NCI-H460 (cell line): ENCODE measurements at regions not wholly inside any gene's neighbourhood (a gene's known extent, or its start where the extent isn't known, plus 50 kb on each side); places are given as distances from the start of the nearest gene placed in this dataset.
"Not testable (repeated sequence)": the region's sequence is repeated elsewhere in the genome, so short reads cannot be mapped to it uniquely, and the experiment has no call there.

Experiments
- DNase-seq: peaks from one replicate; pipeline ENCODE4 v3.0.0-alpha.2; 2016; ENCODE audit warnings: low read depth; ENCODE audit errors: extremely low read depth

DNA sequence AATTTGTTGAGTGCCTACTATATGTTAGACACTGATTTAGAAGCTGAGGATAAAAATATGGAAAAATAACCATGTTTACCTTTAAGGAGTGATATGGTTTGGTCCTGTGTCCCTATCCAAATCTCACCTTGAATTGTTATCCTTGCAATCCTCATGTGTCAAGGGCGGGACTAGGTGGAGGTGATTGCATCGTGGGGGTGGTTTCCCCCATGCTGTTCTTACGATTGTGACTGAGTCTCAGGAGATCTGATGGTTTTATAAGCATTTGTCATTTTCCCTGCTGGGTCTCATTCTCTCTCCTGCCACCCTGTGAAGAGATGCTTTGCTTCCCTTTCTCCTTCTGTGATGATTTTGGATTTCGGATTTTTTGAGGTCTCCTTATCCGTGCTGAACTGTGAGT is 876.4 kb downstream of the DTWD2 start:
- DNase-seq, result no peak

DNA sequence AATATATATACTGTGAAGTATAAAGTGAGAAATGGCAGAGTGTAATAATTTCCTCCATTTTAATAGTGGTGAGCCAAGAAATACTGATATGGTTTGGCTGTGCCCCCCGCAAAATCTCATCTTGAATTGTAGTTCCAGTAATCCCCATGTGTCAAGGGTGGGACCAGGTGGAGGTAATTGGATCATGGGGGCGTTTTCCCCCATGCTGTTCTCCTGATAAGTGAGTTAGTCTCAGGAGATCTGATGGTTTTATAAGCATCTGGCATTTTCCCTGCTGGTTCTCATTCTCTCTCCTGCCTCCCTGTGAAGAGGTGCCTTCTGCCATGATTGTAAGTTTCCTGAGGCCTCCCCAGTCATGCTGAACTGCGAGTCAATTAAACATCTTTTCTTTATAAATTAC is 881.1 kb downstream of the DTWD2 start:
- DNase-seq, result not testable (repeated sequence)

DNA sequence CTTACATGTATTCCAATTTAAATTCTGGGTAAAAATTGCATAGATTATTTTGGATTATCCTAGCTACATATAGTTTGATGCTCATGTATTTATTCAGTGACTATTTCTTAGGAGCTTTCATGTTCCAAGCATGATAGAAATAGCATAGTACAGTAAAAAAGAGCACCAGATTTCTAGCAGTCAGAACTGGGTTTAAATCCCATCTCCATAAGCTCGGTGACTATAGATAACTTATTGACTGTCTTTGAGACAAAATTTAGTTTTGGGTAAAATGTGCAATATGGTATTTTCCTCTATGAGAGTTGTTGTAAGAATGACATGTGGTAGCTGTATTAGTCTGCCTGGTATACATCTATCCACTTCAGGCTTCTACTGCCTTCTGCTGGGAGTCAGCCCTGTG is 889.6 kb downstream of the DTWD2 start:
- no peak for DNase-seq

DNA sequence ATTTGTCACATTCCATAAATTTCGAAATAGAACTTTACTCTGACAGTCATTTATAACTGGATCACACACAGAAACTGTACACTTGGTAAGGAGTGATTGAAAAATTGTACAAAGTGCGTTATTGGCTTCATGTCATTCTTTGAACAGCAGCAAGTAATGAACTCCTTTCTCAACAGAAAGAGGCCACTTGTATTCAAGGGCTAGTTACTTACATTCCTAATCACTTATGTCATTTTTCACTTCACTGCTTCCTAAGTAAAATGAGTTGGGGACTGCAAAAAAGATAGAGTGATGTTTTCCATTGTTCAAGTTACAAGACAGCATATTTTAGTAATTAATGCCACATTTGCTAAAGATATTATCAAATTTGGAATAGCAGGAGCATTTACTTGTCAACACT is 893.2 kb downstream of the DTWD2 start:
- no peak for DNase-seq

DNA sequence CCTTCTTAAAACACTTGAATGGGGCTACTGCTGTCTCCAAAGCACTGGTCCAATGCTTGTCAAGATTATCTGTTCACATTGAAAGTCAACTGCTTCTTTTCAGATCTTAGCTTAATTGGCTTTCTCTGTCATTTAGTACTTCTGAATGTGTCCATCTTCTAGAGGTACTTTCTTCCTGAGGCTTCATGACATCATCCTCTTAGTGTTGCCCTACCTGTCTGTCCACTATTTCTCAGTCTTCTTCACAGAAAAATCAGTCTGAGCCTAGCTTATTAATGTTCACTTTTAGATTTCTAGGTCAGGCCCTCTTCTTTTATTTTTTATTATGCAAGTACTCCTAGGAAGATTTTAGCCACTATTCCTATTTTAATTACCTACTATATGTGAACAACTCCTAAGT is 899.9 kb downstream of the DTWD2 start:
- DNase-seq, result no peak

DNA sequence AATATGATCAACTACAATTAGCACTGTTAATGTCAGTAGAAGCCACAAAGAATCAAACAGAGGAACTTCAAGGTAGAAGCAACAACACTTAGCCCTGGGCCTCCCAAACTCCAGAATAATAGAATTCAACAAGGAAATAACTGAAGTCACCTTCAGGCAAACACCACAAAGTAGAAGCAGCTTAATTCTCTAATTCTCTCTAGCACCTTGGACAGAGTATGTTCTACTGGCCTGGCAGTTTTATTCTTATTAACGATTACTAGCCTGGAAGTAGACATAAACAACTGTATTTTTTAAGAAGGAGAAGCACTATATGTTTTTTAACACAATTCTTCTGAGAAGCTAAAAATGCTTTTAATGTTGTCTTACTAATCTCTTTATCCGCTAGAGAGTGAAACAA is 911.9 kb downstream of the DTWD2 start:
- DNase-seq, result no peak

DNA sequence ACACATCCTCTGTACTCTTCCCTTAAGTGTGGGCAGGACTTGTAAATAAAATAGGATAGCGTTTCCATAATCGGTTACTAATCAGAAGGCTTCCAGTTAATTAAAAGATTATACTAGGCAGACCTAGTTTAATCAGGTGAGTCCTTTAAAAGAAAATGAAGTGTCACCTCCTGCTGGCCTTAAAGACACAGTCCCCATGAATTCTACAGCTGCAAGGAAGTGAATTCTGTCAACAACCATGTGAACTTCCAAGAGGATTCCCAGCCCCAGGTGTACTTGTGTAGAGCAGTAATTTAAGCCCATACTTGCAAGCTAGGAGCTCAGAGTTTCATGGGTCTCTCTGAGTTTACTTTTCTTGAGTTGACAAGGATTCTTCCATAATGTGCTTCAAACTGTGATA is 918.3 kb downstream of the DTWD2 start:
- DNase-seq, result no peak

DNA sequence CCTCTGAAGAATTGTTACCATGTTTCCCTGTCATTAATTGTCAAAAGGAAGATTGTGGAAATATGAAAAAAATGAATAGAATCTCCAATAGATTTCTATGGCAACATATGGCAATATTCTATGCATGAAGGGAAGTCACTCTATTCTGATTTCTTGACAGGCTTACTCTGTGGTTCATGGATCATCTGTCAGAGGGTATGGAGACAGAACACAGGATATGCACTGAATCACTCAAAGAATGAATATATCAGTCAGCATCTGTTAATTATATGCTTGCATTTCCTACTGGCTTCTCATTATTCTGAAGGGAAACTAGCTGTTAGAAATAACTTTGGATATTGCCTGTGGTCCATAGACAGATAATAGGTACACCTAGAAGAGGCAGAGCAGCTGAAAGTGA is 918.9 kb downstream of the DTWD2 start:
- DNase-seq, result no peak

DNA sequence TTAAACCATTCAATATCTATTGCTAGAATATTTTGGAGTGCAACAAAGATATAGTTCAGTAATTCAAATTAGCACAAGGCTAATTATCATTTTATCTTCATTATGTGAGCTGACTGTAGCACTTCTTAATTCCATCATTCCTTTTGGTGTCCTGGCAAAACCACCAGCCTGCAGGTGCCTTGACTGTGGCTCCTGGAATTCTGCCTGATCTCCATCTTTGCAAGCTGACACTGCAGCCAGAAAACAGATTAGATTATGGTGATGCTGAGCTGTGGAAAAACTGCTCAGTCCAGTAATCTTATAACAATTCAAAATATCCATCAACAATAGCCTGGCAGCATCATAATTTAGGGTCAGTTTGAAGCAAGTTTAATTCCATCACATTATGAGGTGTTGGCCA is 919.5 kb downstream of the DTWD2 start:
- no peak for DNase-seq

DNA sequence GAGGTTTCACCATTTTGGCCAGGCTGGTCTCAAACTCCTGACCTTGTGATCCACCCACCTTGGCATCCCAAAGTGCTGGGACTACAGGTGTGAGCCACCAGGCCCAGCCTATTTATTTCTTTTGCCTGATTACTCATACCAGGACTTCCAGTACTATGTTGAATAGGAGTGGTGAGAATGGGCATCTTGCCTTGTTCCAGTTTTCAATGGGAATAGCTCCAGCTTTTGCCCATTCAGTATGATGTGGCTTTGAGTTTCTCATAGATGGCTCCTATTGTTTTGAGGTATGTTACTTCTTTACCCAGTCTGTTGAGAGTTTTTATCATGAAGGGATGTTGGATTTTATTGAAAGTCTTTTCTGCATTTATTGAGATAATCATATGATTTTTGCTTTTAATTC is 924.5 kb downstream of the DTWD2 start:
- DNase-seq, result not testable (repeated sequence)

DNA sequence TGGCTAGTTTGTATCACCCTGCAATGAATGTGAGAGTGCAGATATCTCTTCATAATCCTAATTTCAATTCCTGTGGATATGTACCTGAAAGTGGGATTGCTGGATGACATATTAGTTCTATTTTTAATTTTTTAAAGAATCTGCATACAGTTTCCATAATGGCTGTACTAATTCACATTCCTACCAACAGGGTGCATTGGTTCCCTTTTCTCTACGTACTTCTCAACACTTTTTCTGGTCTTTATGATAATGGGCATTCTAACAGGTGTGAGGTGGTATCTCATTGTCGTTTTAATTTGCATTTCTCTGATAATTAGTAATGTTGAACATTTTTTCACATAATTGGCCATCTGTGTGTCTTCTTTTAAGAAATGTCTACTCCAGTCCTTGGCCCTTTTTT is 927.5 kb downstream of the DTWD2 start:
- DNase-seq, result no peak

DNA sequence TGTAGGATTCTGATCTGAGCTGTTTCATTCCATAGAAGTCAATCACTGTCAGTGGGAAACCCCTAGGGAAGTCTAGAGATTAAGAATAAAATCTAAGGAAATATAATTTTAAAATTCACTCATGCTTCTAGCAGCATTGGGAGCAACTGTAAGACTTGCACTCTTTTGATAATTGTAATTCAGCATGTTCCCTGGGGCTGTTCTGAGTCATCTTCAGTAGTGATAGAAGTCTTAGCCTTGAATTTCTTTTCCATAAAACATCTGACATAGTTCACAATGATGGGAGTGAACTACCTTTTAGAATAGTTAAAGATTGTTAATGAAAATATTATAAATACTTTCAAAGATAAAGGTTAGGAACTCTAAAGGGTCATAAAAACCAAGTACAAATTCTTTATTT is 935.8 kb downstream of the DTWD2 start:
- no peak for DNase-seq

DNA sequence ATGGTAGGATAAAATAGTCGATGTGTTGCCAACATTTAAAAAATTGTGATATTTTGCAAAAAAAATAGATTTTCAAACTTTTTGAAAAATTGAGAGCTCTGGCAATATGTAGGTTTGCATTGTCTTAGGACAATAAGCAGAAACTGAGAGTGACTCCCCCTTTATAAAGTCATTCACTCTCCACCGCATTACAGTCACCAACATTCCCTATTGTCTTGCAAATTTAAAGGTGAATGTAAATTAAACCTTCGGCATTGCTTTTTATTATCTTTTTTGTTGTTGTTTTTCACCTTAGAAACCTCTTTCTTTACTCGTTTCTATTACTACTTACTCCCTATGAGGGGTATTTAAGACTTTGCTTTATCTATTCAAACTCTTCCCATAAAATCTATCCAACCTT is 944.2 kb downstream of the DTWD2 start:
- no peak for DNase-seq

DNA sequence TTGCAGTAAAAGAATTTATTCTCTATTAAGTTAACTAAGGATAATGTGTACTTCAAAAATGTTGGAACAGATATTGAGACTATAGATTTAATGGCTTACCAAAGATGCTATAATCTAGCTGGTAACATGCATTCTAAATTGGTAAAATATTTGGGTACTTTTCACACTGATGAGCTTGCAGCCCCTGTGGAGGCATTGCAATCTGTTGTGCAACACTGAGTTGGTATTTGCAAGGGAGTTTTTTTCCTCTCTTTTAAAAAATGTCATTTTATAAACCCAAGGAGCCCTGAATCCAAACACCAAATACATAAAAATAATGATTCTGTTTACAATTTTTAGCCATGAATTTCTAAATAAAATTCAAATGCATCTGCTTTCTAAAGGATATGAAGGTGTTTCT is 944.8 kb downstream of the DTWD2 start:
- DNase-seq, result no peak

DNA sequence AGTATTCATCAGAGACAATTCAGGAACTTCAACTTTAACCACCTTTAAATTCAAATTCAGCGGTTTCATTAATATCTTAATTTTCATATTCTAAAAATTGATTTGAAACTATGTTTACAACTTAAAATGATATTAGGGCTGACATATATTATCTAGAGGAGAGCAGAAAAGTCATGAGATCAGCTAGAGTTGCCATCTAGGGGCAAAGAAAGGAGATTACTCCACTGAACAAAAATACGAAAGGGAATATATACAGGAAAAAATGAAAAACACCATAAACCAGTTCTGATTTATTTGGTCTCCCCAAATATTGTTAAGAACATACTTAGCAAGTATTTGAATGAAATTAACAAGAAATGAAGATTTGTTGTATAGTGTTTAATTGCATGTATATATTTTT is 946.3 kb downstream of the DTWD2 start:
- no peak for DNase-seq

DNA sequence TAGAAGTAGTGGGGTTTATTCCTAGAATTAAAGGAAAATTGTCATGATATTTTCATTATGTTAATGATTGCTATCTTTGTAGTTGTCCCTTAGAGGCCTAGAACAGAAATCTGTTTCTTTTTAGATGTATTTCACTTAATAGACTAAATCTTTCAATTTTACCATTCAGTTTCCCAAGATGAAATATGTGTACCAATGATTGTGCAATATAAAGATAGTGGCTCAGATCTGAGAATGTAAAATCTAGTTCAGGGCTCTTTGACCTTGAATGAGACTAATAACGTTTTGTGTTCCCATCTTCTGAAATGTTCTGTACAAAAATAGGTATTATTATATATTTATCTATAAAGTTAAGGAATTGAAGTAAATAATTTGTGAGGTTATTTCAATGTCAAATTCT is 947.9 kb downstream of the DTWD2 start:
- DNase-seq, result no peak

DNA sequence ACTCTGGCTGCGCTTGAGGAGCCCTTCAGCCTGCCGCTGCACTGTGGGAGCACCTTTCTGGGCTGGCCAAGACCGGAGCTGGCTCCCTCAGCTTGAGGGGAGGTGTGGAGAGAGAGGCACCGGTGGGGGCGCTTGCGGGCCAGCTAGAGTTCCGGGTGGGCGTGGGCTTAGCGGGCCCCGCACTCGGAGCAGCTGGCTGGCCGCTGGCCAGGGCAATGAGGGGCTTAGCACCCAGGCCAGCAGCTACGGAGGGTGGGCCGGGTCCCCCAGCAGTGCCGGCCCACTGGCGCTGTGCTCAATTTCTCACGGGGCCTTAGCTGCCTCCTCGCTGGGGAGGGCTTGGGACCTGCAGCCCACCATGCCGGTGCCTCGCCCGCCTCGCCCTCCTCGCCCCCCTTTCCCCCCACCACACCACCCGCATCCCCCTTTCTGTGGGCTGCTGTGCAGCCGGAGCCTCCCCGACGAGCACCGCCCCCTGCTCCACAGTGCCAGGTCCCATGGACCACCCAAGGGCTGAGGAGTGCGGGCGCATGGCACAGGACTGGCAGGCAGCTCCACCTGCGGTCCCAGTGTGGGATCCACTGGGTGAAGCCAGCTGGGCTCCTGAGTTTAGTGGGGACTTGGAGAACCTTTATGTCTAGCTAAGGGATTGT is 954.5 kb downstream of the DTWD2 start:
- DNase-seq, result no peak

DNA sequence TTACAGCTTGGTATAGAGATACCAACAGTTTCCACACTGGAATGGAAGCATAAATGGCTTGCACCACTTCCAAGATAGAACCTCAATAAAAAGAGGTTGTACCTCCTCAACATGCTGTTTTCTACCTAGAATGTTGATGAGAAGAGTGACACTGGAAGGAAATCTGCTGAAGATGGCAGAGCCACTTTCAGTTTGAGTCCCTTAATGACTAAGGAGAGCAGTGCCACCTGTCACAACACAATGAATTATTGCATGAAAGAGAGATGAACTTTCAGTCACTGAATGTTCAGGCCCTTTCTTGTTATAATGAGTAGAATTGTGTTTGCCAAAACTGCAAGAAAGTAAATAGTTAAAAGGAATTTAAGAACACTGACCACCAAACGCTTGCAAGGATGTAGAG is 958.5 kb downstream of the DTWD2 start:
- DNase-seq, result no peak

DNA sequence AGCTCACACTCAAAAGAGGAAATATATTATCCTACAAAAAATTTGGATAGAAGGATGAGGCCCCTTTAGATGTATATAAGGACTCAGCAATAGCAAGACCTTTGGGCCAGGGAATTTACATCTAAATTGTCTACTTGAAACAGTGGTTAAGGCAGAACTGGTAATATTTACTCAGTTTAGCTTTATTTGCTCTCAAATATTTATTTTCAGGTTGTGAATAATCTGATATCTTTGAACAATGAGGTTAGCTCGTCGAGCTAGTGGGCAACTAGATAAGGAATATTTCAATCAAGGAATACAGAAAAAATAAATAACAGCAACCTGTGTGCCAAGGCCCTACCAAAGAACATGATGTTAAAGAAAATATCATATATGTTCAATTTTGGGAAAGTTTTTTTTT is 966.3 kb downstream of the DTWD2 start:
- DNase-seq, result no peak

DNA sequence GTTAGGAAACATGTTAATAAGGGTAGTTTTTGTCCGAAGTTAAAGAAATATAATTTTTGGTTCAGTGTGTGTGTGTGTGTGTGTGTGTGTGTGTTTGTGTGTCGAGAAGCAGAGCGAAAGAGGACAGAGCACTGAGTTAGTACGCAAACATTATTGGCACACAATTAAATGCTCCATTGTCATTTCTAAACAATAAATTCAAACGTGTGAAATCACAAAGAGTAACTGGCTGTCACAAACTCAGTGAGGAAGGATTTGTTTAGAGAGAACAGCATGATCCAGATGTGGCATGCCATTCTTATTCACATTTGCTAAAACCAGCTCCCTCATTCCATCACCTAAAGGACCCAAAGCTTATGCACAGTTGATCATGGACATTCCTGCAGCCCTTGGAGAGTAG is 970.8 kb downstream of the DTWD2 start:
- no peak for DNase-seq

DNA sequence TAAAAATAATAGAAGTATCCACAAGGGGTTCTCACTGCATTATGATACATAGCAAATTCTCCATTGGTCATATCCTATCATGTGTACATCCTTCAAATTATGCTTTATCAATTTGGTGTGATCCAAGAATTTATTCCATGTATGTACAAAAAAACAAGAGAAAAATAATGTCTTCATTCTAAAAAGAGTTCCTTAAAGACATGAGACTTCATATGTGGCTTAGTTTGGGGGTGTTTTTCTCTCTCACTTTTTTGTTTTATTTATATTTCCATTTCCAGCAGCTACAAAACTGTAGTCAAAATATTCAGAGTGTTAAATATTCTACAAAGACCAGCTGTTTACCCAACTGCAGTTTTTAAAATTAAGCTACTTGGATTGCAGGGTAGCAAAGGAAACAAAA is 972.0 kb downstream of the DTWD2 start:
- DNase-seq, result no peak

DNA sequence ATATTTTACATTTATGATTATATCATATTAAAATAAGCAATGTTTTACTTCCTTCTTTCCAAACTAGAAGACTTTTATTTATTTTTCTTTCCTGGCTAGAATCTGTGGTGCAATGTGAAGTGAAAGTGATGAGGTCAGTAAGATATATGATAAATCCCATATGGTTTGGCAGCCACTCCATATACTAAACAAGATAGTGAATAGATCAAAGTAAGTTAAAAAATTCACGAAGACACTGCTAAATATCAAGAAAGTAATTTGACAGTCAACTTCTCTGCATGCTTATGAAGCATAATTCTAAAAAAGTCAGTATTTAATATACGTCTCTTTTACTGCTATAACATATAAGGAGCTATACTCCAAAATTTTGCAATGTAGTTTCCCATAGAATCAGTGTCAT is 972.8 kb downstream of the DTWD2 start:
- no peak for DNase-seq

DNA sequence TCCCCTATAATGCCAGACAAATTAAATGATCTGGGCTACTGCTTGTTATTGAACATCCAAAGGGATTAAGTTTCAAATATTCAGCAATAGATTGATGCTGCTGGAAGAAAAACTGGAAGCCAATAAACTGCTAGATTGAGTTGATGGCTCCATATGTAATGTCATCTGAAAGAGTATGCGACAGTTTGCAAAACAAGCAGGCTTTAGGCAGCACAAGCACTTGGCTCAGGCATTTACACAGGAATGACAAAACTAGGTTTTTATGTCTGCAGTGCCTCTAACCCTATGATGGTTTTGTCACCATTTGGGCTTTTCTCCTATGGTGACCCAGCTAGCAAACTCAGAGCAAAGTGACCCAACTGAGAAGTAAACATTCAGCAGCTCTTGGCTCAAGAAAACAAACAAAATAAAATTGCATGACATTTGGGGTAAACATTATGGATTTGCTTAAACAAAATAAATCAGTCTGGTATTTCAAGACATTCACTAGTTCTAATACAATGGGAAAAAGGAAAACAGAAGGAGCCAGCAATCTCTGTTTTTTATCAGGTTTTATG is 978.5 kb downstream of the DTWD2 start:
- no peak for DNase-seq
